Muscle layer of duodenum (tissue), 2 donors: ENCODE measurements at regions not wholly inside any gene's neighbourhood (a gene's known extent, or its start where the extent isn't known, plus 50 kb on each side); places are given as distances from the start of the nearest gene placed in this dataset.

Experiments
- H3K27ac ChIP-seq: one replicate; pipeline ENCODE4 v1.7.0; 2013; ENCODE audit warnings: mild to moderate bottlenecking, low read length
- H3K27me3 ChIP-seq: one replicate; pipeline ENCODE4 v1.7.0; 2013; ENCODE audit warnings: low read depth, mild to moderate bottlenecking, control low read depth, low read length
- H3K36me3 ChIP-seq, 2 donors: one replicate each; pipeline ENCODE4 v1.7.0; 2013; ENCODE audit warnings: low read length in 2 of 2, control low read depth in 1 of 2, mild to moderate bottlenecking in 1 of 2; ENCODE audit not compliant: insufficient read depth in 2 of 2, control insufficient read depth in 1 of 2
- H3K4me1 ChIP-seq, 2 donors: one replicate each; pipeline ENCODE4 v1.7.0; 2013; ENCODE audit warnings: low read length in 2 of 2, mild to moderate bottlenecking in 2 of 2, control low read depth in 1 of 2, moderate library complexity in 1 of 2; ENCODE audit not compliant: insufficient read depth in 2 of 2, control insufficient read depth in 1 of 2
- H3K4me3 ChIP-seq, 2 donors: one replicate each; pipeline ENCODE4 v1.7.0; 2013; ENCODE audit warnings: low read length in 2 of 2, low read depth in 1 of 2, mild to moderate bottlenecking in 1 of 2
- H3K9me3 ChIP-seq, 2 donors: one replicate each; pipeline ENCODE4 v1.7.0; 2013; ENCODE audit warnings: low read length in 2 of 2, control low read depth in 1 of 2, mild to moderate bottlenecking in 1 of 2; ENCODE audit not compliant: control insufficient read depth in 1 of 2
- donor health status: healthy.

GRCh38 chr9:2403701-2404100, 217.9 kb upstream of the VLDLR start:
- no peaks in the 10 kb centered on the region for H3K4me1 ChIP-seq
- H3K36me3 ChIP-seq: no peaks in the 10 kb centered on the region
- H3K27ac ChIP-seq: no peak overlapping the region
- H3K9me3 ChIP-seq: peaks cover 0 to 3% of the 10 kb centered on the region in 2 donors
- H3K4me3 ChIP-seq: no peak overlapping the region
- no peaks in the 10 kb centered on the region for H3K27me3 ChIP-seq

- Histone ChIP-seq H3K9me3 (peaks cover 0 to 3% of the 10 kb centered on the region in 2 donors), H3K27ac (no peak overlapping the region), H3K27me3 (no peaks in the 10 kb centered on the region)
Observed at GRCh38 chr9:2406252-2406651, 215.3 kb upstream of the VLDLR start.

GRCh38 chr9:2407450-2407849, 214.1 kb upstream of the VLDLR start:
- Histone ChIP-seq H3K9me3 (peaks cover 0 to 3% of the 10 kb centered on the region in 2 donors), H3K27me3 (no peaks in the 10 kb centered on the region), H3K4me1 (no peaks in the 10 kb centered on the region), H3K36me3 (no peaks in the 10 kb centered on the region), H3K4me3 (no peak overlapping the region), H3K27ac (no peak overlapping the region)

More at GRCh38 chr9:2406252-2406651, 215.3 kb upstream of the VLDLR start:
- H3K4me1 ChIP-seq: no peaks in the 10 kb centered on the region
- H3K4me3 ChIP-seq: no peak overlapping the region
- H3K36me3 ChIP-seq: no peaks in the 10 kb centered on the region

GRCh38 chr9:2411459-2412215, 209.9 kb upstream of the VLDLR start:
- Histone ChIP-seq H3K27ac (no peak overlapping the region), H3K36me3 (no peaks in the 10 kb centered on the region), H3K9me3 (no peaks in the 10 kb centered on the region), H3K4me3 (no peak overlapping the region), H3K4me1 (no peaks in the 10 kb centered on the region), H3K27me3 (no peaks in the 10 kb centered on the region)

- H3K36me3 ChIP-seq: no peaks in the 10 kb centered on the region
- no peaks in the 10 kb centered on the region for H3K9me3 ChIP-seq
- H3K4me1 ChIP-seq: no peaks in the 10 kb centered on the region
- no peak overlapping the region for H3K27ac ChIP-seq
- no peak overlapping the region for H3K4me3 ChIP-seq
- no peaks in the 10 kb centered on the region for H3K27me3 ChIP-seq
Observed at GRCh38 chr9:2413160-2413805, 208.3 kb upstream of the VLDLR start.

- Histone ChIP-seq H3K4me1 (no peaks in the 10 kb centered on the region), H3K4me3 (no peak overlapping the region), H3K27me3 (no peaks in the 10 kb centered on the region), H3K9me3 (no peaks in the 10 kb centered on the region), H3K27ac (no peak overlapping the region), H3K36me3 (no peaks in the 10 kb centered on the region)
Observed at GRCh38 chr9:2414465-2414864, 207.1 kb upstream of the VLDLR start.

GRCh38 chr9:2415326-2415725, 206.3 kb upstream of the VLDLR start:
- H3K36me3 ChIP-seq: no peaks in the 10 kb centered on the region
- no peaks in the 10 kb centered on the region for H3K9me3 ChIP-seq
- H3K27me3 ChIP-seq: no peaks in the 10 kb centered on the region
- H3K4me3 ChIP-seq: no peak overlapping the region
- no peaks in the 10 kb centered on the region for H3K4me1 ChIP-seq
- no peak overlapping the region for H3K27ac ChIP-seq

GRCh38 chr9:2417730-2418129, 203.9 kb upstream of the VLDLR start:
- no peak overlapping the region for H3K4me3 ChIP-seq
- H3K27me3 ChIP-seq: no peaks in the 10 kb centered on the region
- H3K9me3 ChIP-seq: no peaks in the 10 kb centered on the region
- H3K36me3 ChIP-seq: no peaks in the 10 kb centered on the region
- no peaks in the 10 kb centered on the region for H3K4me1 ChIP-seq
- no peak overlapping the region for H3K27ac ChIP-seq

GRCh38 chr9:2418619-2419018, 203.0 kb upstream of the VLDLR start:
- Histone ChIP-seq H3K36me3 (no peaks in the 10 kb centered on the region), H3K27ac (no peak overlapping the region), H3K27me3 (no peaks in the 10 kb centered on the region), H3K4me3 (no peak overlapping the region), H3K4me1 (no peaks in the 10 kb centered on the region), H3K9me3 (no peaks in the 10 kb centered on the region)

- H3K4me3 ChIP-seq: no peak overlapping the region
- H3K27me3 ChIP-seq: no peaks in the 10 kb centered on the region
- H3K4me1 ChIP-seq: no peaks in the 10 kb centered on the region
- H3K9me3 ChIP-seq: no peaks in the 10 kb centered on the region
- no peak overlapping the region for H3K27ac ChIP-seq
- no peaks in the 10 kb centered on the region for H3K36me3 ChIP-seq
Observed at GRCh38 chr9:2419347-2419746, 202.2 kb upstream of the VLDLR start.

- no peaks in the 10 kb centered on the region for H3K9me3 ChIP-seq
Observed at GRCh38 chr9:2420543-2420942, 201.0 kb upstream of the VLDLR start.

More at GRCh38 chr9:2420543-2420942, 201.0 kb upstream of the VLDLR start:
- no peaks in the 10 kb centered on the region for H3K4me1 ChIP-seq
- H3K27ac ChIP-seq: no peak overlapping the region
- no peak overlapping the region for H3K4me3 ChIP-seq
- H3K36me3 ChIP-seq: no peaks in the 10 kb centered on the region
- H3K27me3 ChIP-seq: no peaks in the 10 kb centered on the region
